ENCODE measurements at regions not wholly inside any gene's neighbourhood (a gene's known extent, or its start where the extent isn't known, plus 50 kb on each side); places are given as distances from the start of the nearest gene placed in this dataset.

- no peak for TF ChIP-seq GATA3 (IDR thresholded peaks at IDR 0.05; ENCODE audit: low read depth, low read length)
- no peak for TF ChIP-seq GATA2 (IDR thresholded peaks at IDR 0.05; ENCODE audit: low read depth, low read length)
These were observed 162.7 kb downstream of the BTG1 start for GRCh38 chr12:91982946-91983345.
